ENCODE measurements at regions not wholly inside any gene's neighbourhood (a gene's known extent, or its start where the extent isn't known, plus 50 kb on each side); places are given as distances from the start of the nearest gene placed in this dataset.

- TF ChIP-seq TAF1 (IDR thresholded peaks at IDR 0.05; ENCODE audit: low read depth, low read length) (no peak), CTCF (IDR thresholded peaks at IDR 0.05; ENCODE audit: control extremely low read depth in 1 of 3, insufficient read depth in 1 of 3, low read depth in 1 of 3, low read length in 3 of 3) (no peak), RAD21 (IDR thresholded peaks at IDR 0.05 in 1 of 2, conservative IDR thresholded peaks at IDR 0.05 in 1 of 2; ENCODE audit: low read depth in 2 of 2, low read length in 2 of 2) (no peak), CEBPB (IDR thresholded peaks at IDR 0.05; ENCODE audit: low read depth, low read length) (no peak), KDM1A (IDR thresholded peaks at IDR 0.05; ENCODE audit: borderline replicate concordance, low read length) (no peak), POLR2A (IDR thresholded peaks at IDR 0.05; ENCODE audit: control extremely low read depth in 1 of 2, low read depth in 2 of 2, low read length in 2 of 2) (no peak), EZH2 (IDR thresholded peaks at IDR 0.05; ENCODE audit: low read depth, low read length, severe bottlenecking) (no peak), TEAD4 (IDR thresholded peaks at IDR 0.05; ENCODE audit: low read depth, low read length) (no peak), CHD2 (IDR thresholded peaks at IDR 0.05; ENCODE audit: low read length) (no peak), POLR2AphosphoS5 (IDR thresholded peaks at IDR 0.05; ENCODE audit: low read depth, low read length) (no peak), SIX5 (IDR thresholded peaks at IDR 0.05; ENCODE audit: low read depth, low read length) (no peak), JUND (IDR thresholded peaks at IDR 0.05; ENCODE audit: low read length) (no peak), TCF12 (IDR thresholded peaks at IDR 0.05; ENCODE audit: low read depth, low read length) (no peak)
- TF ChIP-seq, protein P1, sequence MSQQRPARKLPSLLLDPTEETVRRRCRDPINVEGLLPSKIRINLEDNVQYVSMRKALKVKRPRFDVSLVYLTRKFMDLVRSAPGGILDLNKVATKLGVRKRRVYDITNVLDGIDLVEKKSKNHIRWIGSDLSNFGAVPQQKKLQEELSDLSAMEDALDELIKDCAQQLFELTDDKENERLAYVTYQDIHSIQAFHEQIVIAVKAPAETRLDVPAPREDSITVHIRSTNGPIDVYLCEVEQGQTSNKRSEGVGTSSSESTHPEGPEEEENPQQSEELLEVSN (IDR thresholded peaks at IDR 0.05), result no peak
Measured at GRCh38 chr2:194802589-194802988, 854.4 kb upstream of the SLC39A10 start.
